ENCODE measurements at regions not wholly inside any gene's neighbourhood (a gene's known extent, or its start where the extent isn't known, plus 50 kb on each side); places are given as distances from the start of the nearest gene placed in this dataset.

DNA sequence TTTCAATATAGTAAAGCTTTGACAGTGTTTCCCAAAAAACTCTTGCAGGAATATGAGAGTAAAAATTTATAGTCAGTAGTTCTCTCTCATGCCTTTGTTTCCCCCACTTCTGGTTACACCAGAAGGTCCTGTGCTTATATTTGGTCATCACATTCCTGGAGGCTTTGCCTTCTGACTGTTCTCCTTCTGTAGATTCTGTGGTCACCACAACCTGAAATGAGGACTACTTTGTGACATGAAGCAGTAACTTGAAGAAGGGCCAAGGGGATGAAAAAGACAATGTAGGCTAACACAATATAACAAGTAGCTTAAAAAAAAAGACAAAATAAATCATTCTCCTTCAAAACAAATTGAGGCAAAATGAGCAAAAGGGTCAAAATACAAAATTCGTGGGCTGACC lies 366.2 kb upstream of the NR3C2 start:
- Histone ChIP-seq H3K27me3 (ENCODE audit: insufficient read depth, low read length) (no peaks in the 10 kb centered on the region), H3K27ac (ENCODE audit: low read depth, low read length) (no peak overlapping the region), H3K4me1 (ENCODE audit: insufficient read depth, low read length) (no peaks in the 10 kb centered on the region), H3K9ac (ENCODE audit: low read depth, low read length) (no peak overlapping the region), H3K4me3 (ENCODE audit: low read length) (no peak overlapping the region), H3K36me3 (ENCODE audit: insufficient read depth, low read length) (no peaks in the 10 kb centered on the region), H3K9me3 (ENCODE audit: insufficient read depth, low read depth, low read length) (peaks cover 6% of the 10 kb centered on the region; the same call in 1 of the 2 replicates)
- WGBS: 71% methylated on average over 1 of the region's 1 CpG

GRCh38 chr4:148800940-148801339 lies 358.7 kb upstream of the NR3C2 start:
- 0 out of 2 replicates have a peak, but pooled peaks cover 6% of the 10 kb centered on the region for H3K4me1 ChIP-seq (ENCODE audit: insufficient read depth, low read length)
- H3K27ac ChIP-seq (ENCODE audit: low read depth, low read length): no peak overlapping the region
- H3K4me3 ChIP-seq (ENCODE audit: low read length): no peak overlapping the region
- H3K9me3 ChIP-seq (ENCODE audit: insufficient read depth, low read depth, low read length): 0 out of 2 replicates have a peak, but pooled peaks cover 2% of the 10 kb centered on the region
- no peaks in the 10 kb centered on the region for H3K27me3 ChIP-seq (ENCODE audit: insufficient read depth, low read length)
- H3K36me3 ChIP-seq (ENCODE audit: insufficient read depth, low read length): no peaks in the 10 kb centered on the region
- WGBS: 100% methylated on average over 2 of the region's 4 CpGs
- no peak overlapping the region for H3K9ac ChIP-seq (ENCODE audit: low read depth, low read length)

GRCh38 chr4:148800336-148800885 lies 358.2 kb upstream of the NR3C2 start:
- H3K36me3 ChIP-seq (ENCODE audit: insufficient read depth, low read length): no peaks in the 10 kb centered on the region
- 0 out of 2 replicates have a peak, but pooled peaks cover 8% of the 10 kb centered on the region for H3K4me1 ChIP-seq (ENCODE audit: insufficient read depth, low read length)
- no peak overlapping the region for H3K9ac ChIP-seq (ENCODE audit: low read depth, low read length)
- no peaks in the 10 kb centered on the region for H3K27me3 ChIP-seq (ENCODE audit: insufficient read depth, low read length)
- no peaks in the 10 kb centered on the region for H3K9me3 ChIP-seq (ENCODE audit: insufficient read depth, low read depth, low read length)
- WGBS: 93% methylated on average over 1 of the region's 1 CpG
- H3K27ac ChIP-seq (ENCODE audit: low read depth, low read length): no peak overlapping the region
- no peak overlapping the region for H3K4me3 ChIP-seq (ENCODE audit: low read length)

DNA sequence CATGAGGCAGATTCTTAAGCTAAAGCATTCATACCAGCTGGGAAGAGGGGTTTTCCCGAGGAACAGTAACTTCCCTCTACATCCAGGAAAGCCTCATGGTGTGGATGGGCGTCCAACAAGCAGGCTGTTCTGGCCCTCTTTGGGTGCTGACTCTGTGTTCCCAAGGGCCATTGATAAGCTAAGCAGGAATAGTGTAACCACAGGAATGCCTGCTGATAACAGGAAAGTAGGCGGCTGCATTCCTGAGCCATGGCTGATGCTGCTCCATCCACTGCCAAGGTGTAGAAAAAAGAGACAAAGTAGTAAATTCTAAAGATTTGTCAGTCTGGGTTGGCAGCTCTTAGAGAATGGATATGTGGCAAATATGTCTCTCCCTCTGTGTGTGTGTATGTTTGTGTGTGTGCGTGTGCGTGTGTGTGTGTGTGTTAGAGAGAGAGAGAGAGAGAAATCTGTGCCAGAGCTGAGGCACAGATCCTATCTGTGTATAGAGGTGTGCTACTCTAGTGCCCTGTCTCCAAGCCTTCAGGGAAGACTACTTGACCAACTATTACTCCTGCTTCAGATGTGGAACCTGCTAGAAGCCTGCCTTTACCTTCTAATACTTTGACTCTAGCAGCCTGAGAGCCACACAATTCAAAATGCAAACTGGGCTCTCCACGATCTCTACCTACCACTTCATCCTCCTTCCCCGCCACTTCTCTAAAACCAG lies 353.1 kb upstream of the NR3C2 start:
- no peaks in the 10 kb centered on the region for H3K27me3 ChIP-seq (ENCODE audit: insufficient read depth, low read length)
- H3K27ac ChIP-seq (ENCODE audit: low read depth, low read length): no peak overlapping the region
- no peaks in the 10 kb centered on the region for H3K36me3 ChIP-seq (ENCODE audit: insufficient read depth, low read length)
- no peak overlapping the region for H3K4me3 ChIP-seq (ENCODE audit: low read length)
- WGBS: 75% methylated on average over 7 of the region's 7 CpGs
- H3K9ac ChIP-seq (ENCODE audit: low read depth, low read length): no peak overlapping the region
- no peaks in the 10 kb centered on the region for H3K9me3 ChIP-seq (ENCODE audit: insufficient read depth, low read depth, low read length)
- peaks cover 14% of the 10 kb centered on the region for H3K4me1 ChIP-seq (ENCODE audit: insufficient read depth, low read length)

GRCh38 chr4:148793221-148793620 lies 351.0 kb upstream of the NR3C2 start:
- 94% methylated on average over 2 of the region's 2 CpGs for WGBS
- H3K27ac ChIP-seq (ENCODE audit: low read depth, low read length): no peak overlapping the region
- H3K36me3 ChIP-seq (ENCODE audit: insufficient read depth, low read length): no peaks in the 10 kb centered on the region
- no peaks in the 10 kb centered on the region for H3K27me3 ChIP-seq (ENCODE audit: insufficient read depth, low read length)
- H3K4me3 ChIP-seq (ENCODE audit: low read length): no peak overlapping the region
- H3K4me1 ChIP-seq (ENCODE audit: insufficient read depth, low read length): peaks cover 17% of the 10 kb centered on the region
- no peak overlapping the region for H3K9ac ChIP-seq (ENCODE audit: low read depth, low read length)
- H3K9me3 ChIP-seq (ENCODE audit: insufficient read depth, low read depth, low read length): no peaks in the 10 kb centered on the region

DNA sequence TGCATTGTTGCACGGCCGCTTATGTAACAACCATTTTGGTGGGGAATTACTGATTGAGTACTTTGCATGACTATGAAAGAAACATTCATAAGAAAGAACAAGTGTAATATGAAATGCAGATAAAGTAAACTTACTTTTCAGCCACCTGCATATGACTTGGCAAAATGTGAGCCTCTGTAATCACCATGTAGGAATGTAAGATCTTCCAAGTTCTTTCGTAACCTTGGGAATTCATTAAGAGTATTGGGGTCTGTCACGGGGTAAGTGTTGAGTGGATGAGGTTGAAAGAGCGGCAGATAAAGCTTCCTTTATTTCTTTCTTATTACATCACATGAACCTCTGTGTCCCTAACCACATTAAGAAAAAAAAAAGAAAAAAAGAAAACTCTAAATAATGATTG lies 348.5 kb upstream of the NR3C2 start:
- Histone ChIP-seq H3K27me3 (ENCODE audit: insufficient read depth, low read length) (no peaks in the 10 kb centered on the region), H3K27ac (ENCODE audit: low read depth, low read length) (no peak overlapping the region), H3K9ac (ENCODE audit: low read depth, low read length) (no peak overlapping the region), H3K9me3 (ENCODE audit: insufficient read depth, low read depth, low read length) (no peaks in the 10 kb centered on the region), H3K4me3 (ENCODE audit: low read length) (no peak overlapping the region), H3K36me3 (ENCODE audit: insufficient read depth, low read length) (no peaks in the 10 kb centered on the region), H3K4me1 (ENCODE audit: insufficient read depth, low read length) (peaks cover 35% of the 10 kb centered on the region)
- WGBS: 90% methylated on average over 4 of the region's 5 CpGs

- Histone ChIP-seq H3K4me1 (ENCODE audit: insufficient read depth, low read length) (peaks cover 31% of the 10 kb centered on the region), H3K9ac (ENCODE audit: low read depth, low read length) (no peak overlapping the region), H3K4me3 (ENCODE audit: low read length) (no peak overlapping the region), H3K9me3 (ENCODE audit: insufficient read depth, low read depth, low read length) (no peaks in the 10 kb centered on the region), H3K36me3 (ENCODE audit: insufficient read depth, low read length) (no peaks in the 10 kb centered on the region), H3K27ac (ENCODE audit: low read depth, low read length) (no peak overlapping the region), H3K27me3 (ENCODE audit: insufficient read depth, low read length) (no peaks in the 10 kb centered on the region)
- 95% methylated on average over 2 of the region's 5 CpGs for WGBS
Observed at GRCh38 chr4:148790246-148790645, 348.0 kb upstream of the NR3C2 start.

DNA sequence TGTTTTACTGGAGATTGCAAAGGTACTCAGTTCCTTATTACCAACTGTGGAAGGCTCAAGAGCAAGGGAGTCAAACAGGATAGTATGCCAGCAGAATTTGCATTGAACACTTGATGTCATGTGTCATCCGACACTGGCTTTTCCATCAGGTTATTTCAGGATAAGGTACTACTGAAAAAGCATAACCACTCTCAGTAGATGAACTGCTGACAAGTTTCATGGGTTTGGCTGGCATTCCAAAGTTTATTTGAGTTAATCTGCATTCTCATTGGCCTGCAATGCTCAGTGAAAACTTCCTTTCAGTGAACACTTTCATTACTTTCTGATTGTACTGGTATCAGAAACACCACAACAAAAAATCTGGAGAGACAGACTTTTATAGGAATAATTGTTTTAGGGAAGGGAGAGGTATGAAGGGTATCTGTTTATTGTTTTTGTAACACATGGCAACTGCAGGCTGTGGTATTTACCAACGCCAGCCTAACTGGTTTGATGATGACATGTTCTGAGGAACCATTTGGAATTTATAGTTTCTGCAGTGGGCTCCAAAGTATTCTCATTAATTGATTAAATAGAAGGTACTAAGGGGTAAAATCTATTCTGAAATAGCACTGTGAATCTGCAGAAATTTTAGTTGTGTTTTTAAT lies 345.7 kb upstream of the NR3C2 start:
- WGBS: 92% methylated on average over 2 of the region's 2 CpGs
- no peak overlapping the region for H3K27ac ChIP-seq (ENCODE audit: low read depth, low read length)
- H3K4me3 ChIP-seq (ENCODE audit: low read length): no peak overlapping the region

DNA sequence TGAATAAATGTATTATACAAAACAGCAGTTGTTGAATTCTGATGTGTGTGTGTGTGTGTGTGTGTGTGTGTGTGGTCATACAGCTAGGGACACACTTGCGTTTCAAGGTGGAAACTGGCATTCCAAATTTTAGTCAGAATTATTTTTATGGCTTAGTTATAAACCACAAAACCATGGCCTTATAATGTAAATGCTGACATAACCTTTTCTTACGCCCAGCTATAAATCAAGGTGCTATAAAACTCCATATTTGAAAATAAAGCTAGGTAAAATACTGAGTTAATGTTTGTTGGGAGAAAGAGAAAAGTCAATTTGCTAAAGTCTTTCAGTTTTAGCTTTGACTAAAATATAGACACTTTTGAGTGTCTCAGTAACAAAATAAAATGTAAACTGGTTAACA lies 345.1 kb upstream of the NR3C2 start:
- 100% methylated on average over 1 of the region's 2 CpGs for WGBS
- no peak overlapping the region for H3K27ac ChIP-seq (ENCODE audit: low read depth, low read length)

More for the DNA sequence above, 345.7 kb upstream of the NR3C2 start:
- H3K4me1 ChIP-seq (ENCODE audit: insufficient read depth, low read length): peaks cover 28% of the 10 kb centered on the region
- no peaks in the 10 kb centered on the region for H3K36me3 ChIP-seq (ENCODE audit: insufficient read depth, low read length)
- H3K9ac ChIP-seq (ENCODE audit: low read depth, low read length): no peak overlapping the region
- no peaks in the 10 kb centered on the region for H3K27me3 ChIP-seq (ENCODE audit: insufficient read depth, low read length)
- H3K9me3 ChIP-seq (ENCODE audit: insufficient read depth, low read depth, low read length): no peaks in the 10 kb centered on the region

DNA sequence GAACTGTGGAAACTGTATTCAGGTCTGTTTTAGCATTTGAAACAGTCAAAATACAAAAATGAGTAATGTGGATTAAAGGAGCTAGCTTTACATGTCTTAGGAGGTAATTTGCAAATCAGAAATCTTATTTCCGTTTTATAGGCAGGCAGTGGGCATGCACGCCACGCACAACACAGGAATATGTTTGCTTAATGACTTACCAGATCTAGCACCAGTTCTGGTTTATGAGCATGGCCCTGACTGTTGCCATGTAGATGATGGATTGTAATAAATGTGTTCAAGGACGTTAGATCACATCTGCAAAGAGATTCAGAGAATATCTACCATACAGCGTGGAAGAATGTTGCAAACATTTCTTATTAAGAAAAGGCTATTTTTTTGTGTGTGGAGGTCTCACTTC lies 344.5 kb upstream of the NR3C2 start:
- 89% methylated on average over 4 of the region's 5 CpGs for WGBS
- no peak overlapping the region for H3K4me3 ChIP-seq (ENCODE audit: low read length)
- no peak overlapping the region for H3K27ac ChIP-seq (ENCODE audit: low read depth, low read length)
- H3K36me3 ChIP-seq (ENCODE audit: insufficient read depth, low read length): no peaks in the 10 kb centered on the region
- no peak overlapping the region for H3K9ac ChIP-seq (ENCODE audit: low read depth, low read length)
- peaks cover 39% of the 10 kb centered on the region for H3K4me1 ChIP-seq (ENCODE audit: insufficient read depth, low read length)
- no peaks in the 10 kb centered on the region for H3K9me3 ChIP-seq (ENCODE audit: insufficient read depth, low read depth, low read length)
- no peaks in the 10 kb centered on the region for H3K27me3 ChIP-seq (ENCODE audit: insufficient read depth, low read length)

More for the DNA sequence above, 345.1 kb upstream of the NR3C2 start:
- H3K4me1 ChIP-seq (ENCODE audit: insufficient read depth, low read length): peaks cover 34% of the 10 kb centered on the region
- H3K9me3 ChIP-seq (ENCODE audit: insufficient read depth, low read depth, low read length): no peaks in the 10 kb centered on the region
- no peaks in the 10 kb centered on the region for H3K36me3 ChIP-seq (ENCODE audit: insufficient read depth, low read length)
- H3K9ac ChIP-seq (ENCODE audit: low read depth, low read length): no peak overlapping the region
- no peak overlapping the region for H3K4me3 ChIP-seq (ENCODE audit: low read length)
- H3K27me3 ChIP-seq (ENCODE audit: insufficient read depth, low read length): no peaks in the 10 kb centered on the region

DNA sequence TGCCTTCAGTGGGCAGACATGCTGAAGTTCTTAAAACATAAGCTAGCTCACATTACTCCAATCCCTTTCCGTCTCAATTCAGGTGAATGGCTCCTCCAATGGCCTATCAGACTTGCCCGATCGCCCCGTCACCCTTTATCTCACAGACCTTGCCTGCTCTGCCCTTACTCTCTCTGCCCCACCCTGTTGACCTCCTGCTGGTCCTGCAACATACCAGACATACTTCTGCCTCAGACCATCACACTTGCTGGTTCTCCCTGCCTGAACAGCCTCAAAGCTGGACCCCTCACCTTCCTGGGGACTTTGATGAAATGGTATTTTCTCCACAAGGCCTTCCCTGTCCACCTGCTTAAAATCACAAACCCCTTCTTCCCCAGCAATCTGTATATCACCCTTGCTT lies 340.1 kb upstream of the NR3C2 start:
- Histone ChIP-seq H3K4me3 (ENCODE audit: low read length) (no peak overlapping the region), H3K9ac (ENCODE audit: low read depth, low read length) (no peak overlapping the region), H3K27ac (ENCODE audit: low read depth, low read length) (no peak overlapping the region), H3K9me3 (ENCODE audit: insufficient read depth, low read depth, low read length) (no peaks in the 10 kb centered on the region), H3K36me3 (ENCODE audit: insufficient read depth, low read length) (no peaks in the 10 kb centered on the region), H3K4me1 (ENCODE audit: insufficient read depth, low read length) (peaks cover 22% of the 10 kb centered on the region), H3K27me3 (ENCODE audit: insufficient read depth, low read length) (no peaks in the 10 kb centered on the region)
- 47% methylated on average over 4 of the region's 4 CpGs for whole genome bisulfite sequencing
